ENCODE measurements at regions not wholly inside any gene's neighbourhood (a gene's known extent, or its start where the extent isn't known, plus 50 kb on each side); places are given as distances from the start of the nearest gene placed in this dataset.

GRCh38 chr3:150328654-150329040 is 79.5 kb upstream of the TSC22D2 start:
- Histone ChIP-seq H4K20me1 (ENCODE audit: control insufficient read depth, insufficient read depth, insufficient read length) (no peaks in the 10 kb centered on the region), H4K91ac (ENCODE audit: insufficient read length, low read depth, low read length) (no peak overlapping the region), H4K5ac (ENCODE audit: insufficient read length, low read depth, low read length) (no peak overlapping the region), H3K23me2 (ENCODE audit: insufficient read length, low read depth, low read length, poor library complexity, severe bottlenecking) (no peaks in the 10 kb centered on the region), H3K79me2 (ENCODE audit: insufficient read depth, low read length) (no peaks in the 10 kb centered on the region), H3K79me1 (ENCODE audit: insufficient read depth, low read depth, low read length, poor library complexity, severe bottlenecking) (no peaks in the 10 kb centered on the region), H3K4me1 (ENCODE audit: insufficient read depth, low read length) (no peaks in the 10 kb centered on the region; the same call in 1 of the 2 replicates), H3K56ac (ENCODE audit: insufficient read length, low read depth, low read length) (no peak overlapping the region), H2BK20ac (ENCODE audit: low read depth, low read length, poor library complexity, severe bottlenecking) (no peak overlapping the region), H3K4ac (ENCODE audit: low read depth, low read length) (no peak overlapping the region), H3K27ac (ENCODE audit: insufficient read length, low read depth, low read length) (no peak overlapping the region), H3K9ac (ENCODE audit: extremely low read depth, insufficient read length, low read length) (no peak overlapping the region), H2AFZ (ENCODE audit: low read length) (no peak overlapping the region), H3K14ac (ENCODE audit: insufficient read depth, low read length) (no peak overlapping the region), H3K9me3 (ENCODE audit: control insufficient read depth, low read depth, low read length) (no peaks in the 10 kb centered on the region), H4K8ac (replicated peaks; ENCODE audit: insufficient read length, low read depth, low read length) (no peak overlapping the region), H3K18ac (ENCODE audit: insufficient read length, low read depth, low read length) (no peak overlapping the region), H2BK15ac (ENCODE audit: low read depth, low read length) (no peak overlapping the region), H2BK5ac (ENCODE audit: insufficient read length, low read length) (no peak overlapping the region), H3K4me2 (ENCODE audit: insufficient read depth, insufficient read length, low read length) (no peak overlapping the region), H3K27me3 (ENCODE audit: insufficient read depth, low read length) (no peaks in the 10 kb centered on the region), H3K23ac (ENCODE audit: insufficient read length, low read depth, low read length) (no peak overlapping the region), H3T11ph (ENCODE audit: low read length) (no peak overlapping the region), H2BK12ac (ENCODE audit: insufficient read length, low read depth, low read length) (no peak overlapping the region), H2AK5ac (ENCODE audit: insufficient read length, low read length) (no peak overlapping the region), H2BK120ac (ENCODE audit: low read depth, low read length, poor library complexity, severe bottlenecking) (no peak overlapping the region)
- no peak overlapping the region for H3K27ac Mint-ChIP-seq
- H3K9me3 Mint-ChIP-seq: peaks cover 1 to 2% of the 10 kb centered on the region in 2 experiments; a peak in 2 of 5 replicates
- no CpG with 5 or more reads among the region's 2 CpGs for WGBS (ENCODE audit: extremely low coverage, insufficient read length, low lambda C conversion rate)
- no peak for DNase-seq
- H3K4me1 Mint-ChIP-seq: peaks cover 14 to 17% of the 10 kb centered on the region in 2 experiments
- no peak for TF ChIP-seq CTCF (conservative IDR thresholded peaks at IDR 0.05)
- H3K4me3 Mint-ChIP-seq: no peak overlapping the region
- peaks cover 3% of the 10 kb centered on the region; the same call in 1 of the 2 replicates for H3K27me3 Mint-ChIP-seq (ENCODE audit: low read depth)
- peaks cover 0 to 2% (median under 1%) of the 10 kb centered on the region in 3 experiments; a peak in 3 of 7 replicates for H3K36me3 Mint-ChIP-seq (ENCODE audit: insufficient read depth in 1 of 3, low read depth in 3 of 3)
